GM18873 (cell line): ENCODE measurements at regions not wholly inside any gene's neighbourhood (a gene's known extent, or its start where the extent isn't known, plus 50 kb on each side); places are given as distances from the start of the nearest gene placed in this dataset.

Source experiments
- ATAC-seq: cut with Tn5 transposase; IDR thresholded peaks from one replicate; pipeline ENCODE4 v1.9.1; 2021; ENCODE audit warnings: mild to moderate bottlenecking, moderate library complexity, moderate number of reproducible peaks; ENCODE audit not compliant: unreplicated experiment, low FRiP score

DNA sequence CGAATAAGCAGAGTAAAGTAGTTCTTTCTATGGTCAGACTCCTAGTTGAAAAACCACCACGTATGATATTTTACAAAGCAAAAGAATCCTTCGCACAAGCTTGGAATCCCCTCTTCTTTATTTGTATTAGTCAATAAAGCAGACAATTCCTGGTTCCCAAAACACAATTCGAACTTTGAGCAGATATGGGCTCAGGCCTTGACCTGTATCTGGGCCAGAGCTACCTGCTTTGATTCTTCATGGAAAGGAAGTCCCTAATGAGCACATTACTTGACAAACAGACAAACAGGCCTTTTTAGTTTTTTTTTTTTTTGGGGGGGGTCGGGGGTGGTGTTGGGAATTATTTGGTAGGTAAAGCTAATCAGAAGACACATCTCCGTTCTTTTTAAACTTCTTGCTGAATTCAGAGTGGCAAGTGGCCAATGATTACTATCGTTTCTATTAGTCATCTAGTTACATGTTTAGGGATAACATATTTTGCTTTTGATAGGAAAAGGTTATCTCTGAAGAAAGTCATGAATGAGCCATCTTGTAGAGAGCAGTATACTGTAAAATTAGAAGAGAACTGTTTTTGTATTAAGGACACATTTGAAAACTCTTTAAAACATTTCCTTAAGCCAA is 116.6 kb upstream of the HMHB1 start:
- no peak for ATAC-seq

DNA sequence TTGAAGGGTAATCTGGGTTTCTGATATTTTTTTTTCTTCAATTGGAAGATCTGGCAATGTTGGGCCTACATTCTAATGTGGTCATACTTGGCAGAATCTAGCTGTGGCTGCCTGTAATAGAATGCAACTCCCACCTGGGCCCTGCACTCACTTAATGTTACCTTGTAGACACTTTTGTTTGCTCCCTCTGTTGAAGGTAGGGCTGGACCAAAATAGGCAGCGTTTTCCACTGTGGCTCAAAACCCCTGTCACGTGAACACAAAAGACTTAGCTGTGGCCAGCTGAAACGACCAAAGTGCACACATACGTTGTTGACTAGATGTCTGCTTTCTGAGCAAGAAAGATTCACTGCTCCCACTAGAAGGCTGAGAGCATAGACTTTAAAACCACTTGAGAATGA is 117.6 kb upstream of the HMHB1 start:
- no peak for ATAC-seq

DNA sequence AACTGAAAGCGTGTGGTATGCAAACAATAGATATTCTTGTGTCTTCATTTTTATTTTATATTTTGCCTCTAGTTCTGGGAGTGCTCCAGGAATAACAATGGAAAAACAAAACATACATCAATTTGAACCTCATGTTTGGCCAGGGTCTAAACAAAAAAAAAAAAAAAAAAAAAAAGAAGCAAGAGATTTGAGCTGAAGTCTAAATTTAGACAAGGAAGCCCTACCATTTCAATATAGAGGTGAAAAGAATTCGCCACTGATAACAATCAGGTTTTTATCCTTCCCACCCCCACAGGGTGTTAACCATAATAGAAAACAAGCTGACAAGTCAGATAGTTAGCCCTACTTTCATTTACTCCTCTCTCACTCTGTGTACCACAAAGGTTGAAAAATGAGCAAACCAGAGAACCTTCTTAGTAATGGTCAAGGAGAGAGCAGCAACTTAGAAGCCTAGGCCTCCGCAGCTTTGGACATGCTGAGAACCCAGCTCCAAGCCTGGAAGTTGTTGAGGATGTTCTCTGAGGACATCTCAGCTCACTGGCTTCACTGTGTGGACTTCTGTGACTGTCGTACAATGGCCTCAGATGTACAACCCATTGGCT is 118.2 kb upstream of the HMHB1 start:
- ATAC-seq = no peak

DNA sequence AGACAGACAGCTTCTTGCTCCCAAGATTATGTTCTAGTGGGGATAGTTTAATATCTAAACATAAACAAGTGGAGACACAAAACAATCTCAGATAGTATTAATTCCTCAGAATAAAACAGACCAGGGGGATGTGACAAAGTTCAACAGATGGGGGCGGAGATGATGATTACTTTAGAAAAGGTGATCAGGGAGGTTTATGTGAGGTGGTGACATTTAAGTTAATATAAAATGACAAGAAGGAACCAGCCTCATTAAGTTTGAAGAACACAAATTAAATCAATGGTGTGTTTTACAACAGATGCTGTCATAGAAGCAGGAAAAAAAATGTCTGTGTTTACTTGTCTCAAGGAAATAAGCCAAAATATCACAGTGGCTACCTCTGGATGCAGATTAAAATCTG is 119.6 kb upstream of the HMHB1 start:
- no peak for ATAC-seq

DNA sequence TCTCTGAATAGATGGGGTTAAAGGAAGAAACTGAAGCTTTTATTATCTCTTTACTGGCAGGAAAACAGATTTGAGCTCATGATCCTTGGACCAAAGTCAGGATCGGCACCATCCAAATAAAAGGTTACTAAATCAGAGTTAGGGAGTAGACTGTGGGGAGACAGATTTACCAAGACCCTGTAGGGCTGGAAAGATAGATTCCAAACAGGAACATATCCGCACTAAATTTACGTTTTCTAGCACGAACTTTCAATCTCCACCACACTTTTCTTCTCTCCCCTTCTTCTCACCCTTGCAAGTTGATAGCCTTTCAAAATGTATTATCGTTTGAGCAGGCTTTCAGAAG is 120.0 kb upstream of the HMHB1 start:
- no peak for ATAC-seq

DNA sequence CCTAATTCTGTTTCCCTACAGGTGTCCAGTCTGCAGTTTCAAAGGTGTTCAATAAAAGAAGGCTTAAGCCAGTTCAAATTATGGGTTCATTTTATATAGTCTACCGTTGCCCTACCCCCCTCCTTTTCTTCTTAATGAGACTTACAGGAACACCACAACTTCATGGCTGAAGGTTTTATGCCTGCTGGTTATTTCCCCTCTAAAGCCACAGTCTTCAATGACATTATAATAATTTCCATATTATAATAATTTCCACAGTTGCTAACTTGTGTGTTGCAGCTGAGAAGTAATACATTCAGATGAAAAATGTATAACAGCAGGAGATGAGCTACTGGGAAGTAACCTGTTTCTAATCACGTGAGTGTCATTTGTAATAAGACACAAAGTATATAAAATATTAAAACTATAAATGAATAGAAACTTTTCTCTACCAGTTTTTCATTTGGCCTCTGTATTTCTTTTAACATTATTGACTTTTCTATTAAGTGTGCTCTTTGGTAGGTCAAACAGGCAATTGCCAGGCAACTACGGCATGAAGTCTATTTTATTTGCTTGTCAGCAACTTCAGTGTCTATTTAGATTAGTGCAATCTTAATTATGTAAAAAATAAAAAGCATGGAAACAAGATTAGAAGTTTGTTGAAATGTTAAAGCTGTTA is 120.5 kb upstream of the HMHB1 start:
- ATAC-seq = no peak

DNA sequence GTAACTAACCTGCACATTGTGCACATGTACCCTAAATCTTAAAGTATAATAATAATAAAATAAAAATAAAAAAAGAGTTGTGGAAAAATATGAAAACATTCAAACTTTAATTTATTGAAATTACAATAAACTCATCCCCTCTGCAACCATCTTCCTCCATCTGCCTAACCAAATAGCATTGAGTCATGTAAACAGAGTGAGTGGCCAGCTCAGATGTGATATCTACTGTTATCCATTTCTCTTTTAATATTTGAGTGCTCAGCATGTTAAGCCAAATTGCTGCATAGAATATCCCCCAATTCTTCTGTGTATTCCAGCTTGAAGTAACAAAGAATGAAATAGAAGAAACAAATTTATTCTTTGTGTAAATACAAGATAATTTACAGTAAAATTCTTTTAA is 124.4 kb upstream of the HMHB1 start:
- no peak for ATAC-seq

DNA sequence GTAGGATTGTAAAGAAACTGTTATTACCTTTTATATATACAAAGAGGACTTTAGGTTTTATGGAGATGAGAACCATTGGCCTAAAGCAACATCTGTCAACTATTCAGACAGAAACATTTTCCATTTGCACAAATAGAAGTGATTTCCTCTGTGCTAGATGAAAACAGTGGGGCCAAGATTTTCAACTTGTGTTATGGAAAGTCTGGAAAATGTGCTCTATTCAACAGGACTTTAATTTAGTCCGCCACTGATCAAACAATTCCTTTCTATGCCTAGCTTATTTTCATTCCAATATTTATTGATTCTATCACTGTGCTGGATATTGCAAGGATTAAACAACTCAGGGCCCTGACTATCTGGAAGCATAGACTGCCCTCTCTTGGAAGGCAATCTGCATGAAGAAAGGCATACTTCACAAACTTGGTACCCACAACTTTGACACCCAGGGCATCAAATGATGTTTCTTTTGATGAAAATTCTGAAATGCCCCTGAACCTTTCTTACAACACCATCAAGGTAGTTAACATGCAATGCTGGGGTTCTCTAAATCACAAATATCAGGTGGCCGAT is 126.6 kb upstream of the HMHB1 start:
- no peak for ATAC-seq

DNA sequence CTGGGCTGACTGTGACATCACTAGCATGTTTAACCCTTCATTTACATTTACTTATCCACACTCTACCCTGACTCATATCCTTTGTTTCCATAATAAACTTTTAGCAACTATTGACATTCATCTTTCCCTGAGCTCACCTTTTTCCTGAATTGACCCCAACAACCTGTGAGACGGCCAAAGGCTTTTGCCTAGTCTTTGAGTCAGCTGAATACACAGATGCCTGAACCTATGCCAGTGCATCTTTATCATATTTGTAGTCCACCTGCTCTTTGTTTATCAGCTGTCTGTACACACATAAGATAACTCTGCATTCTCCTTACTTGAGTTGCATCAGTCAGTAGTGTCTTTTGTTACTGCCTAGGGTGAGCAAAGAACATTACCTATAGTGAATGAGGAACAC is 128.5 kb upstream of the HMHB1 start:
- no peak for ATAC-seq

DNA sequence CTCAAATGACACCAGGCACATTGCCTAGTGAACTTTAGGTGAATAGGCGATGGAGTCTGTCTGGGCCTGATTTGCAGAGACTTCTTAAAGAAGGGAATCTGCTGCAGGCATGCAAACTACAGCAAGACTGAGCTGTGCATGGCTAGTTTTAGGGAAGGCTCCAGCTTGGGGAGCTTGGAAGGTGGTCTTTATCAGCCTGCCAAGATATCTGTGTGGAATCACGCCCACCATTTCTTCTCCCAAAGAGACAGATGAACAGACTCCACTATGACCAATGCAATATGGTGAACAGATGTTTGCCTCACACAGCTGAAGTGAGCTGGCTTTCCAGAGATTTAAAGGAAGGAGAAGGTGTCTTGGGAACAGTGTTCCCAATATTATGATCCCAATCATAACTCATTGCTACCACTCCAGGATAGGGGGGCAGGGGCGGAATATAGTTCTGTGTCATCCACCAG is 129.0 kb upstream of the HMHB1 start:
- no peak for ATAC-seq

DNA sequence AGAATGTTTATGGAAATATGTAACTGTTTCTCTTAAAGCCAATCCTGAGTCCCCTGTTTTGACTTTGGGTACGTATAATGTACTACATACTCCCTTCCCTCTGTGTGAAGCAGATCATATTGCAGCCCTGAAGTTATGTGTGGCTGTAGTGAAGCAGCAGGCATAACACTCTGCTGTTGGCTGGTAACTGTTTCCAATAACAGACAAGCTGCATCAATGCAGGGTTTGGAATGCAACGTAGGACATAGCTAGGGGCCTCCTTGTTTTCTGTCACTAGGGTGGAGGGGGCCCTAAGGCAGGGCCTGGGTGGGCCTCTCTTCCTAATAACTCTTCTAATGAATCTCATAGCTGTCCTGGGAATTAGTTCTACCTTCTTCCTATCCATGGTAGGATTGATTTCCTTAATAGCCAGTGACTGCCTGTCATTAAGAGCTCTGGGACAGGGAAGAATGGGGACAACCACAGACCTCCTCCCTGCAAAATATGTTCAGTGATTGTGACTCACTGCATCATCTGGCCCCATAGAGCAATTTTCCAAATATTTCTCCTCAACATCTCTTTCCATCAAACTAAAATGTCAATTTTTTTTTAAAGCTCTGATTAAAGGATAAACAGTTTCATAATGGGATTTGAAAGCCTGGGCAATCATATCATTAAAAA is 129.6 kb upstream of the HMHB1 start:
- ATAC-seq = no peak

DNA sequence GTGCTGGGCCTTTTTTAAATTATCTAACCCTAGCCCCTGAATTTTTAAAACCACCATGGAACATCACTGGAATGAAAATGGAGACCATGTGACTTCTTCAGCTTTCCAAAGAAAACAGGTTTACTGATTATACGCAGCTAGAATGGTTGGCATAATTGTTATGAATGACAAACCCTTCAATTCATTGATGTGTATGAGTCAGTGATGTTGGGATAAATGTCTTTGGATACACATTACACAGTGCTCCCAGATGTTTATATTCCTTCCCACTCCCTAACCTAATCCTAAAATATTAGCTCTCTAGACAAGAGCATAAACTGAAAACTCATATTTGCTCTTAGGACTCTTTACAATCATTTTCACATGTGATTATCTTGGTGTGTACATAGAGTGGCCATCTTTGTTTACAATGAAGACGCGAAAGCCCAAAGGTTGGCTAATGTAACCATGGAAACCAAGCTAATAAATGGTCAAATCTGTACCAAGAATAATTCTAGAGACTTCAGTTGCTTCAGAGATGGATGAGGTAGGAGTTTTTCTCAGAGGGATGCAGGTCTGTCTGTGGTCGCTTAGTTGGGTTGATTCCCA is 131.2 kb upstream of the HMHB1 start:
- ATAC-seq = no peak

DNA sequence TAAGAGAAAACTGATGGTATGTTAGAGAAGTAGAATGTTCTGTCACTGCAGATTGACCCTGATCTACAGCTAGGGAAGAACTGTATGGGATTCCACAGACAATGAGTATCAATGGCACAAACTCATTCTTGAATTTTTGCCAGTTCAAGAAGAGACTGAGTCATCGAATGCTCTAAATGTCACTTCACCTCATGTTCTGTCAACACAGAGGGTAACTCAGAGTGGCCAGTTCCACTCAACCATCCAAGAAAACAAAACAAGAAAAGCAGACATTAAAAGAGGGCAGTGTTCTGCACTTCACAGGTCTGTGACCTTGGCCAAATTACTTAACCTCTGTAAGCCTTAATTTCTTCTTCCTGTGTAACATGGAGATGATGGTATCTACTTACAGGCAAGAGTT is 132.2 kb upstream of the HMHB1 start:
- ATAC-seq = no peak

DNA sequence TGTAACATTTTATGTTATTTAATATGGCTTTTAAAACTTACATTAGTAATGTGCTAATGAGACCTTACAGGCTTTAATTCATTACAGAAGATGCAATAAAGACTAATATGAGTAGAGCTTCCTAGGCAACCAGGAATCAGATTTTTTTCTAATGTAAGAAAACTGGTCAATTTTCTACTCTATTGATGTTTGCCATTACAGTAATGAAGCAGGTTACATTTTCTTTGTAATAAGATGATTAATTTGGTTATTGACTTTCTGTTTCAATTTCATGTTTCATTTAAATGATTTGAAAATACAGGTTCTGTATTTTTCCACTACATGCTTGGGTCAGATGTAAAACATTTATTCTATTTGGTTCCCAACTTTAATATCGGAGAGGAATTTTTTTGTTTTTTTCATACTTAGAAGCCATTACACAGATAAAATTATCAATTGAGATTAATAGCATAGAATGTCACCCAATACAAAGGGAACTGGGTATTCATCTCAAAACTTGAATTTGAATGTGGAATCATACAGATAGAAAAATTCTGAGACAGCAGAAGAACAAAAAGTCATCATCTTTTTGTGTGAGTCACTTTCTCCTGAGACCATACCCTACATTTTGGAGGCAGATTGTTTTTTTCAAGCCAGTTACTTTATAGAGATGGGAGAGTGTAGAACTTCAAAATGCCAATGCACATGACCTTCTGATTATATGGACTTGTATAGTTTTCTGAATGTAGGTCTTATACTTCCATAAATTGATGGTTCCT is 133.6 kb upstream of the HMHB1 start:
- ATAC-seq = no peak

DNA sequence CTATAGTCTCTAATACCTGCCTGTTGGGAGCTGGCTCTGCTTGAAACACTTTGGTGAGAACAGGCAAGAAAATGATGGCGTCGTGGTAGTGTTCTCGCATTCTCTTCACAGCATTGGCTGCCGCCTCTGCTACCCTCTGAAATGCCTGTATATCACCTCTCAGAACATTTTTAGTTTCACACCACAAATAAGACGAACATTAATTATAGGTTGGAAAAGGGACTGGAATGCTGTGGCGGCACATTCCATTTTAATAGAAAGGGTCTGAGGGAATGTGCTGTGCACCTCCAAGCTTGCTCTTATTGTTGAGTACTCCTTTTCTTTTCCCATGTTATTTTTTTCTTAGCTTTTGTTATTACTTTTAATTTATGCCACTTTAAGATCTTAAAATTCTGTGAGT is 134.6 kb upstream of the HMHB1 start:
- ATAC-seq = no peak

DNA sequence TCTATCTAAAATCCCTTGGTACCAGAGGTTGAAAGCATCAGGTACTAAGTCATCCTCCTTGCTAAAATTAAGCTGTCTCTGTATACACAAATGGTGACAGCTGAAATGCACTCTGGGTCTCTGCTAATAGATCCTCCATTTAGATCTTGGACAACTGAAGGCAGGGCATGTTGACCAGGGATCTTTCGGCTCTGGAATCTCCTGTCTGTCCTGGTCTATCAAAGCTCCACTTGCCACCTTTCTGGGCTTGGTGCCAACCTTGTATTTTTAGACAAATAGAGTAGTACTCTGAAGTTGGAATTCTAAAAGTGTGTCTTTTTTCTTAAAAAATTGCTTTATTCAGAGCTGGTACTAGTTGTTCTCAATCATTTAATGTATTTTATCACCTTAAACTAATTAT is 135.2 kb upstream of the HMHB1 start:
- no peak for ATAC-seq

DNA sequence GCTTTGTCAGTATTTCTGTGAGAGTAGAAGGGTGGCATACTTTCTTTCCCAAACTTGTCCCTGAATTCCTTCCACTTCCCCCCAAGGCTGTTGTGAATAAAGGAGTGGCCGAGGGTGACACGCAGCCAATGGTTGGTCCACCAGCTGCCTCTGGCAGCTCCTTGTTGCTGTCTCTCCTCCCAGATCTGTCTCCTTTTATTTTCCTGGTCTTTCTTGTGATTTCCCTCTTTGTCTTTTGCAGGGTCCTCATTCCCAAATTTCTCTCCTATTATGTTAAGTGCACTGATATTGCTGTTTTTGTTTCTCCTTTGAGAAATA is 137.5 kb upstream of the HMHB1 start:
- no peak for ATAC-seq

DNA sequence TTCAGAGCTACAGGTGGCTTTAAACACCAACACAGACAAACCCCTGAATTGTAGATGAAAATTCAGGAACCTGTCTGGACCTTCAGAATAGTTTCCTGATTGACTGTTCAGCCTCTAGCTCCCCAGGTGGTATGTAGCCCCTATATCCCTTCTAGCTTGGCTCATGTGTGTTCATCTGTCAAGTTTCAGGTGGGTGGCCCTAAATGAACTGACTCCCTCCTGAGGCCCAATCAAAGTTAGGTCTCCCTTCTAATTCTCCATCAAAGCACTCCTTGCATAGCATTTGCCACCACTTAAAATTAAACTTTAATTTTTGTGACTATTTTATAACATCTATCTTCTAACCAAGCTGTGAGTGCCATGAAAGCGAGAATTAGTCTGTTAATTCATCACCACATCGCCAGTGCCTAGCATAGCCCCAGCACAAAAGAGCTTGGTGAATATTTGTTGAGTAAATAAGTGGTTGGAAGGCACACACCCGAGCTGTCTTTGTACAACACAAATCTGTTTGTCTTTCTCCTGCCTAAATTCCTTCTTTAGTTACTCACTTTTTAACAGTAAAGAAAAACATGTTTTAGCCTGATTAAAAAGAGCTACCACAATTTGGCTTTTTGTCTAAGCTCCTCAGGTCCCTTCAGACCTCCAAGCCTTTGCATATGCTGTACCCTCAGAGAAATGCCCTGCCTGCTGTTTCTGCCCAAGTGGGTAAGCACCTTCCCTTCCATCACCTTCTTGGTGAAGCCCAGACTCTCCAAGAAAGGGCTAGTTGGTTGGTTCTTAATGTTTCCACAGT is 138.1 kb upstream of the HMHB1 start:
- no peak for ATAC-seq

DNA sequence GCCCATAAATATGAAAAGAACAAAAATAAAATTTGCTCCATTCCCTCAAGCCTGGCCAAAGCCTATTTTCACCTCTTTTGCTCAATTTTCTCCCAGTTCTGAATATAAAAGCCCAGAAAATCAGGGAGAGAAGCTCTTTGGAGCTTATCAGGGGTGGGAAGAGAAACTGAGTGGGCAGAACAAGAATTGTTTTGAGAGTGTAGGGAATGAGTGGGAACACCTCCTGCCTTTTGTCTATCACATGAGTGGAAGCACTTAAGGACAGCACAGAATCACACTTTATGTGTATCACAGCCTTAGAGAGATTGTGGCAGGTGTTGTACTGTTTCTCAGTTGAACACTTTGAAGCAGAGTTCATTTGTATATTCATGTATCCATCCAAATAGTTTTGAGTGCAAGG is 139.2 kb upstream of the HMHB1 start:
- no peak for ATAC-seq
